ENCODE measurements at regions not wholly inside any gene's neighbourhood (a gene's known extent, or its start where the extent isn't known, plus 50 kb on each side); places are given as distances from the start of the nearest gene placed in this dataset.

DNA sequence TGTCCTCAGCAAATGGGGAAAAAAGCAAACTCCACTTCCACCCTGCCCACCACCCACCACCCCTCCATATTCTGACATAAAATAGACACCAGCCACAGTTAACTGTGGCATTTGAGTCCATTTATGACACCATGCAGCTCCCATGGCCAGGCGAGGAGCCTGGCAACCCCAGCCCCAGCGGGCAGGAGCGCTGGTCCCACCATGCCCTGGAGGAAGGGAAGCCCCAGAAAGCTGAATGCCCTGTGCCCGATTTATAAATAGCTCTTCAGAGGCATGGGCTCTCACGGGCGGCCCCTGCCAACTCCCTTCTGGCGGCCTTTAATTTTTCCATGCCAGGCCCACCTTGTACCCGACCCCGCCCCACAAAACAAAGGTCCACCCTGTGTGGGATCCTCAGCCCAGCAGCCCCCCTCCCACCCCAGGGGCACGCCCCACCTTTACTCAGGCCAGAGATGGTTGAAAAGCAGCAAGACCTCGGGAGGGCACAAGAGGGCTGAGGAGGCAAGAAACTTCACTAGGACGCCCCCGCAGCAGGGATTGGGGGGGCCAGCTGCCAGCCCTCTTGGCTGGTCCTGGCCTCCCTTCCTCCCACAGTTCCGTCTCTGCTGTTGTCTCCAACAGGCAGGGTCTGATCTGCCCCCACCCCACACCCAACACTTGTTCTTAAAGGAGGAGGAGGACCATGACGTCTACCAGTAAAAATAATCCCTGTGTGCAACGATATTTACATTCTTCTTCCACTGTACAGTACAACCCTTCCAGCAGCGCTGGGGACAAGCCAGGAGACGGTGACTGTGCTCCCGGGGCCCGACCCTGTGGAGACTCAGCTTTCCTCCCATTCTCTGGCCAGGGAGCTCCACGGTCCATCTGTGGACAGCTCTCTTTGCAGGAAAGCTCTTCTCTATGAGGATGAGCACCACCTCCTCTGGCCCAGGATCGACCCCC lies 115.6 kb upstream of the CDYL start:
- TF ChIP-seq, protein P1, sequence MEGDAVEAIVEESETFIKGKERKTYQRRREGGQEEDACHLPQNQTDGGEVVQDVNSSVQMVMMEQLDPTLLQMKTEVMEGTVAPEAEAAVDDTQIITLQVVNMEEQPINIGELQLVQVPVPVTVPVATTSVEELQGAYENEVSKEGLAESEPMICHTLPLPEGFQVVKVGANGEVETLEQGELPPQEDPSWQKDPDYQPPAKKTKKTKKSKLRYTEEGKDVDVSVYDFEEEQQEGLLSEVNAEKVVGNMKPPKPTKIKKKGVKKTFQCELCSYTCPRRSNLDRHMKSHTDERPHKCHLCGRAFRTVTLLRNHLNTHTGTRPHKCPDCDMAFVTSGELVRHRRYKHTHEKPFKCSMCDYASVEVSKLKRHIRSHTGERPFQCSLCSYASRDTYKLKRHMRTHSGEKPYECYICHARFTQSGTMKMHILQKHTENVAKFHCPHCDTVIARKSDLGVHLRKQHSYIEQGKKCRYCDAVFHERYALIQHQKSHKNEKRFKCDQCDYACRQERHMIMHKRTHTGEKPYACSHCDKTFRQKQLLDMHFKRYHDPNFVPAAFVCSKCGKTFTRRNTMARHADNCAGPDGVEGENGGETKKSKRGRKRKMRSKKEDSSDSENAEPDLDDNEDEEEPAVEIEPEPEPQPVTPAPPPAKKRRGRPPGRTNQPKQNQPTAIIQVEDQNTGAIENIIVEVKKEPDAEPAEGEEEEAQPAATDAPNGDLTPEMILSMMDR (IDR thresholded peaks at IDR 0.05) = no peak
- TF ChIP-seq POLR2AphosphoS5 (IDR thresholded peaks at IDR 0.05; ENCODE audit: low read depth, low read length) (no peak), SIN3A (IDR thresholded peaks at IDR 0.05; ENCODE audit: borderline replicate concordance, insufficient read depth, low read depth, low read length) (no peak)
- TF ChIP-seq, protein P2, sequence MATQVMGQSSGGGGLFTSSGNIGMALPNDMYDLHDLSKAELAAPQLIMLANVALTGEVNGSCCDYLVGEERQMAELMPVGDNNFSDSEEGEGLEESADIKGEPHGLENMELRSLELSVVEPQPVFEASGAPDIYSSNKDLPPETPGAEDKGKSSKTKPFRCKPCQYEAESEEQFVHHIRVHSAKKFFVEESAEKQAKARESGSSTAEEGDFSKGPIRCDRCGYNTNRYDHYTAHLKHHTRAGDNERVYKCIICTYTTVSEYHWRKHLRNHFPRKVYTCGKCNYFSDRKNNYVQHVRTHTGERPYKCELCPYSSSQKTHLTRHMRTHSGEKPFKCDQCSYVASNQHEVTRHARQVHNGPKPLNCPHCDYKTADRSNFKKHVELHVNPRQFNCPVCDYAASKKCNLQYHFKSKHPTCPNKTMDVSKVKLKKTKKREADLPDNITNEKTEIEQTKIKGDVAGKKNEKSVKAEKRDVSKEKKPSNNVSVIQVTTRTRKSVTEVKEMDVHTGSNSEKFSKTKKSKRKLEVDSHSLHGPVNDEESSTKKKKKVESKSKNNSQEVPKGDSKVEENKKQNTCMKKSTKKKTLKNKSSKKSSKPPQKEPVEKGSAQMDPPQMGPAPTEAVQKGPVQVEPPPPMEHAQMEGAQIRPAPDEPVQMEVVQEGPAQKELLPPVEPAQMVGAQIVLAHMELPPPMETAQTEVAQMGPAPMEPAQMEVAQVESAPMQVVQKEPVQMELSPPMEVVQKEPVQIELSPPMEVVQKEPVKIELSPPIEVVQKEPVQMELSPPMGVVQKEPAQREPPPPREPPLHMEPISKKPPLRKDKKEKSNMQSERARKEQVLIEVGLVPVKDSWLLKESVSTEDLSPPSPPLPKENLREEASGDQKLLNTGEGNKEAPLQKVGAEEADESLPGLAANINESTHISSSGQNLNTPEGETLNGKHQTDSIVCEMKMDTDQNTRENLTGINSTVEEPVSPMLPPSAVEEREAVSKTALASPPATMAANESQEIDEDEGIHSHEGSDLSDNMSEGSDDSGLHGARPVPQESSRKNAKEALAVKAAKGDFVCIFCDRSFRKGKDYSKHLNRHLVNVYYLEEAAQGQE (IDR thresholded peaks at IDR 0.05; ENCODE audit: insufficient read depth in 1 of 2, low read depth in 2 of 2, low read length in 1 of 2) = no peak

Measured in Panc1 (cell line).